Activated T-cell treated with anti-CD3 and anti-CD28 coated beads, Interleukin-2, amount 50 U/mL, for 72 hours (primary cell): ENCODE measurements at regions not wholly inside any gene's neighbourhood (a gene's known extent, or its start where the extent isn't known, plus 50 kb on each side); places are given as distances from the start of the nearest gene placed in this dataset.
"Not testable (repeated sequence)": the region's sequence is repeated elsewhere in the genome, so short reads cannot be mapped to it uniquely, and the experiment has no call there.

Experiments
- ATAC-seq, 2 donors: fragments of 150-1000 bp; cut with Tn5 transposase; replicated peaks in 1 of 2; 2 replicates each; pipeline ENCODE4 v1.10.0; 2021; ENCODE audit warnings: moderate library complexity in 2 of 2, mild to moderate bottlenecking in 1 of 2
- DNase-seq, 2 donors: peaks; one replicate each; pipeline ENCODE4 v3.0.0; 2021 to 2022; ENCODE audit warnings: mixed read lengths in 1 of 2
- H3K27ac Mint-ChIP-seq: one replicate; pipeline ENCODE4 v1.8.0; 2022; ENCODE audit warnings: mild to moderate bottlenecking, moderate library complexity, mixed read lengths
- H3K27me3 Mint-ChIP-seq: one replicate; pipeline ENCODE4 v1.8.0; 2022; ENCODE audit warnings: low read depth, mixed read lengths
- H3K36me3 Mint-ChIP-seq, 2 donors: one replicate each; pipeline ENCODE4 v1.8.0; 2022; ENCODE audit warnings: mixed read lengths in 2 of 2, mild to moderate bottlenecking in 1 of 2; ENCODE audit not compliant: insufficient read depth in 2 of 2
- H3K4me1 Mint-ChIP-seq: one replicate; pipeline ENCODE4 v1.8.0; 2022; ENCODE audit warnings: low read depth, mixed read lengths
- H3K4me3 Mint-ChIP-seq, 2 donors: one replicate each; pipeline ENCODE4 v1.8.0; 2022; ENCODE audit warnings: mild to moderate bottlenecking in 2 of 2, mixed read lengths in 2 of 2, moderate library complexity in 2 of 2
- H3K9me3 Mint-ChIP-seq, 2 donors: one replicate each; pipeline ENCODE4 v1.8.0; 2022; ENCODE audit warnings: mixed read lengths in 2 of 2

- H3K36me3 Mint-ChIP-seq, H3K4me3 Mint-ChIP-seq, H3K27ac Mint-ChIP-seq, H3K9me3 Mint-ChIP-seq, H3K27me3 Mint-ChIP-seq, DNase-seq: not testable (repeated sequence)
- H3K4me1 Mint-ChIP-seq = peaks cover 20% of the 10 kb centered on the region
- ATAC-seq = peak; percentile 29 to 50
Observed at GRCh38 chr2:87338998-87339397, 317.4 kb upstream of the PLGLB1 start.

- H3K27me3 Mint-ChIP-seq, H3K4me1 Mint-ChIP-seq, H3K36me3 Mint-ChIP-seq, H3K4me3 Mint-ChIP-seq, H3K9me3 Mint-ChIP-seq, ATAC-seq, H3K27ac Mint-ChIP-seq: not testable (repeated sequence)
- DNase-seq = peak; percentile 59 to 76
Observed at GRCh38 chr2:87341601-87342014, 320.0 kb upstream of the PLGLB1 start.

- H3K9me3 Mint-ChIP-seq, ATAC-seq, H3K36me3 Mint-ChIP-seq, DNase-seq, H3K4me3 Mint-ChIP-seq, H3K27me3 Mint-ChIP-seq, H3K4me1 Mint-ChIP-seq, H3K27ac Mint-ChIP-seq: not testable (repeated sequence)
Observed at GRCh38 chr2:87342175-87342574, 320.5 kb upstream of the PLGLB1 start.

GRCh38 chr2:87343347-87343746 lies 321.7 kb upstream of the PLGLB1 start:
- ATAC-seq, H3K36me3 Mint-ChIP-seq: not testable (repeated sequence)

GRCh38 chr2:87345283-87345682 lies 323.6 kb upstream of the PLGLB1 start:
- H3K27me3 Mint-ChIP-seq, H3K36me3 Mint-ChIP-seq, DNase-seq, H3K9me3 Mint-ChIP-seq, H3K4me1 Mint-ChIP-seq, H3K4me3 Mint-ChIP-seq, H3K27ac Mint-ChIP-seq, ATAC-seq: not testable (repeated sequence)

More at GRCh38 chr2:87343347-87343746, 321.7 kb upstream of the PLGLB1 start:
- H3K9me3 Mint-ChIP-seq, H3K4me1 Mint-ChIP-seq, H3K4me3 Mint-ChIP-seq, H3K27ac Mint-ChIP-seq, DNase-seq, H3K27me3 Mint-ChIP-seq: not testable (repeated sequence)

- not testable (repeated sequence) for DNase-seq, H3K4me3 Mint-ChIP-seq, H3K27me3 Mint-ChIP-seq, H3K4me1 Mint-ChIP-seq, H3K36me3 Mint-ChIP-seq, H3K27ac Mint-ChIP-seq, ATAC-seq, H3K9me3 Mint-ChIP-seq
Observed at GRCh38 chr2:87348556-87348955, 326.9 kb upstream of the PLGLB1 start.

GRCh38 chr2:87349006-87349405 lies 327.4 kb upstream of the PLGLB1 start:
- not testable (repeated sequence) for DNase-seq, H3K4me1 Mint-ChIP-seq, H3K27ac Mint-ChIP-seq, H3K27me3 Mint-ChIP-seq, H3K9me3 Mint-ChIP-seq, ATAC-seq, H3K36me3 Mint-ChIP-seq
- H3K4me3 Mint-ChIP-seq = peak overlapping the region in 1 of 2 donors; percentile 36

GRCh38 chr2:87352178-87352934 lies 330.7 kb upstream of the PLGLB1 start:
- H3K27ac Mint-ChIP-seq, H3K36me3 Mint-ChIP-seq, H3K9me3 Mint-ChIP-seq, DNase-seq, H3K4me3 Mint-ChIP-seq, ATAC-seq, H3K4me1 Mint-ChIP-seq, H3K27me3 Mint-ChIP-seq: not testable (repeated sequence)

GRCh38 chr2:87353408-87353807 lies 331.8 kb upstream of the PLGLB1 start:
- not testable (repeated sequence) for ATAC-seq, H3K4me1 Mint-ChIP-seq, H3K27me3 Mint-ChIP-seq, H3K9me3 Mint-ChIP-seq, H3K36me3 Mint-ChIP-seq, DNase-seq, H3K4me3 Mint-ChIP-seq, H3K27ac Mint-ChIP-seq

GRCh38 chr2:87354102-87354501 lies 332.5 kb upstream of the PLGLB1 start:
- H3K27me3 Mint-ChIP-seq, H3K27ac Mint-ChIP-seq, H3K9me3 Mint-ChIP-seq, H3K4me1 Mint-ChIP-seq, DNase-seq, H3K4me3 Mint-ChIP-seq, ATAC-seq, H3K36me3 Mint-ChIP-seq: not testable (repeated sequence)

- not testable (repeated sequence) for DNase-seq, H3K27me3 Mint-ChIP-seq, H3K4me1 Mint-ChIP-seq, H3K27ac Mint-ChIP-seq, ATAC-seq, H3K4me3 Mint-ChIP-seq, H3K9me3 Mint-ChIP-seq, H3K36me3 Mint-ChIP-seq
Observed at GRCh38 chr2:87360250-87360649, 338.6 kb upstream of the PLGLB1 start.

- H3K9me3 Mint-ChIP-seq, H3K27ac Mint-ChIP-seq, ATAC-seq, H3K4me3 Mint-ChIP-seq, H3K36me3 Mint-ChIP-seq, H3K4me1 Mint-ChIP-seq, H3K27me3 Mint-ChIP-seq, DNase-seq: not testable (repeated sequence)
Observed at GRCh38 chr2:87360927-87361326, 339.3 kb upstream of the PLGLB1 start.

- ATAC-seq, H3K4me3 Mint-ChIP-seq, H3K9me3 Mint-ChIP-seq, H3K27me3 Mint-ChIP-seq, DNase-seq, H3K4me1 Mint-ChIP-seq, H3K36me3 Mint-ChIP-seq: not testable (repeated sequence)
- H3K27ac Mint-ChIP-seq = peak overlapping the region; percentile 59
Observed at GRCh38 chr2:87361805-87362204, 340.2 kb upstream of the PLGLB1 start.

- not testable (repeated sequence) for H3K27ac Mint-ChIP-seq, H3K27me3 Mint-ChIP-seq, H3K4me3 Mint-ChIP-seq, ATAC-seq, H3K4me1 Mint-ChIP-seq, H3K9me3 Mint-ChIP-seq, H3K36me3 Mint-ChIP-seq, DNase-seq
Observed at GRCh38 chr2:87364379-87364778, 342.7 kb upstream of the PLGLB1 start.
